Vagina (tissue), 2 donors: ENCODE measurements at regions not wholly inside any gene's neighbourhood (a gene's known extent, or its start where the extent isn't known, plus 50 kb on each side); places are given as distances from the start of the nearest gene placed in this dataset.

Experiments used
- DNase-seq, 2 donors: peaks; one replicate each; pipeline ENCODE4 v3.0.0-alpha.2; 2017; ENCODE audit errors: extremely low spot score in 2 of 2
- H3K27ac ChIP-seq: fragments of 200-600 bp; sonication (generic); one replicate; pipeline ENCODE4 v1.5.1; 2019
- H3K27me3 ChIP-seq: fragments of 200-600 bp; sonication (generic); one replicate; pipeline ENCODE4 v1.5.1; 2019
- H3K36me3 ChIP-seq, 2 donors: fragments of 200-600 bp; sonication (generic); one replicate each; pipeline ENCODE4 v1.5.1; 2017 to 2019
- H3K4me1 ChIP-seq: fragments of 200-600 bp; sonication (generic); one replicate; pipeline ENCODE4 v1.5.1; 2019
- H3K4me3 ChIP-seq, 2 donors: fragments of 200-600 bp; sonication (generic); 1 replicate in 1 of 2; 2 replicates in 1 of 2; pipeline ENCODE4 v1.5.1; 2016 to 2019
- H3K9me3 ChIP-seq: fragments of 200-600 bp; sonication (generic); one replicate; pipeline ENCODE4 v1.5.1; 2019
- CTCF ChIP-seq, 3 experiments: fragments of 450-650 bp in 2 of 3; fragments of 200-600 bp in 1 of 3; sonication (generic) in 1 of 3; IDR thresholded peaks; one replicate each; pipeline ENCODE4 v1.5.1; 2017 to 2019; ENCODE audit warnings: antibody characterized with exemption in 3 of 3, mild to moderate bottlenecking in 2 of 3, moderate library complexity in 2 of 3
- POLR2A ChIP-seq, 2 donors: fragments of 450-650 bp; IDR thresholded peaks; one replicate each; pipeline ENCODE4 v1.6.1; 2017; ENCODE audit warnings: antibody characterized with exemption in 2 of 2, mild to moderate bottlenecking in 2 of 2, moderate library complexity in 2 of 2
- POLR2AphosphoS5 ChIP-seq, 2 donors: sonication (generic); formaldehyde crosslinking; IDR thresholded peaks; one replicate each; pipeline ENCODE4 v1.9.0; 2017; ENCODE audit warnings: antibody characterized with exemption in 2 of 2, mild to moderate bottlenecking in 2 of 2, low read depth in 1 of 2; ENCODE audit not compliant: insufficient read depth in 1 of 2
- intact Hi-C: fragments of 100-400 bp; cut with DNase I; formaldehyde crosslinking; loops from one replicate; pipeline ENCODE4 v1.15.1; 2023

GRCh38 chr9:93861736-93862358, 93.3 kb downstream of the BARX1 start:
- TF ChIP-seq POLR2A (IDR thresholded peaks at IDR 0.05) (no peak), POLR2AphosphoS5 (IDR thresholded peaks at IDR 0.05; ENCODE audit: insufficient read depth in 1 of 2, low read depth in 1 of 2) (no peak), CTCF (IDR thresholded peaks at IDR 0.05) (no peak)
- Histone ChIP-seq H3K27ac (no peak overlapping the region), H3K4me1 (peaks cover 7% of the 10 kb centered on the region), H3K27me3 (no peaks in the 10 kb centered on the region), H3K9me3 (no peaks in the 10 kb centered on the region), H3K4me3 (no peak overlapping the region), H3K36me3 (no peaks in the 10 kb centered on the region)
- no peak for DNase-seq
- intact Hi-C loops = no loop called here

- intact Hi-C loops = no loop called here
- Histone ChIP-seq H3K36me3 (no peaks in the 10 kb centered on the region), H3K27me3 (no peaks in the 10 kb centered on the region), H3K4me3 (no peak overlapping the region), H3K27ac (no peak overlapping the region), H3K4me1 (peaks cover 7% of the 10 kb centered on the region), H3K9me3 (no peaks in the 10 kb centered on the region)
- DNase-seq = no peak
- no peak for TF ChIP-seq POLR2A (IDR thresholded peaks at IDR 0.05)
- no peak for TF ChIP-seq POLR2AphosphoS5 (IDR thresholded peaks at IDR 0.05; ENCODE audit: insufficient read depth in 1 of 2, low read depth in 1 of 2)
- no peak for TF ChIP-seq CTCF (IDR thresholded peaks at IDR 0.05)
Observed at GRCh38 chr9:93860694-93861658, 94.2 kb downstream of the BARX1 start.

- Histone ChIP-seq H3K27ac (no peak overlapping the region), H3K4me3 (no peak overlapping the region), H3K9me3 (no peaks in the 10 kb centered on the region), H3K27me3 (no peaks in the 10 kb centered on the region), H3K4me1 (peaks cover 7% of the 10 kb centered on the region), H3K36me3 (no peaks in the 10 kb centered on the region)
- TF ChIP-seq CTCF (IDR thresholded peaks at IDR 0.05) = no peak
- no peak for TF ChIP-seq POLR2AphosphoS5 (IDR thresholded peaks at IDR 0.05; ENCODE audit: insufficient read depth in 1 of 2, low read depth in 1 of 2)
- TF ChIP-seq POLR2A (IDR thresholded peaks at IDR 0.05) = no peak
- DNase-seq = no peak
- intact Hi-C loops = no loop called here
Observed at GRCh38 chr9:93859431-93860215, 95.5 kb downstream of the BARX1 start.

- DNase-seq = no peak
- H3K4me3 ChIP-seq = no peak overlapping the region
- H3K4me1 ChIP-seq = peaks cover 7% of the 10 kb centered on the region
- intact Hi-C loops = no loop called here
- TF ChIP-seq CTCF (IDR thresholded peaks at IDR 0.05) (no peak), POLR2AphosphoS5 (IDR thresholded peaks at IDR 0.05; ENCODE audit: insufficient read depth in 1 of 2, low read depth in 1 of 2) (no peak), POLR2A (IDR thresholded peaks at IDR 0.05) (no peak)
- no peak overlapping the region for H3K27ac ChIP-seq
- H3K27me3 ChIP-seq = no peaks in the 10 kb centered on the region
- H3K36me3 ChIP-seq = no peaks in the 10 kb centered on the region
- no peaks in the 10 kb centered on the region for H3K9me3 ChIP-seq
Observed at GRCh38 chr9:93857528-93857927, 97.6 kb downstream of the BARX1 start.
